H9 (cell line): ENCODE measurements at regions not wholly inside any gene's neighbourhood (a gene's known extent, or its start where the extent isn't known, plus 50 kb on each side); places are given as distances from the start of the nearest gene placed in this dataset.

Experiments used
- DNase-seq: peaks from one replicate; pipeline ENCODE4 v3.0.0-alpha.2; 2017
- H2AFZ ChIP-seq: one replicate; pipeline ENCODE4 v1.6.1; 2013; ENCODE audit warnings: mild to moderate bottlenecking, low read length, control low read depth, moderate library complexity
- H2AK5ac ChIP-seq: 2 replicates; pipeline ENCODE4 v1.6.1; 2013; ENCODE audit warnings: low read length, control low read depth, mixed read lengths; ENCODE audit not compliant: insufficient read length
- H2BK120ac ChIP-seq: one replicate; pipeline ENCODE4 v1.6.1; 2013; ENCODE audit warnings: low read depth, mild to moderate bottlenecking, low read length, control low read depth, inconsistent platforms; ENCODE audit not compliant: poor library complexity, severe bottlenecking
- H2BK12ac ChIP-seq: 2 replicates; pipeline ENCODE4 v1.6.1; 2013; ENCODE audit warnings: low read length, control low read depth, mixed read lengths, low read depth; ENCODE audit not compliant: insufficient read length
- H2BK15ac ChIP-seq: 2 replicates; pipeline ENCODE4 v1.6.1; 2013; ENCODE audit warnings: low read depth, low read length, control low read depth
- H2BK20ac ChIP-seq: one replicate; pipeline ENCODE4 v1.6.1; 2013; ENCODE audit warnings: low read depth, mild to moderate bottlenecking, low read length, control low read depth, inconsistent platforms; ENCODE audit not compliant: poor library complexity, severe bottlenecking
- H2BK5ac ChIP-seq: 2 replicates; pipeline ENCODE4 v1.6.1; 2013; ENCODE audit warnings: low read length, control low read depth, mixed read lengths; ENCODE audit not compliant: insufficient read length
- H3K14ac ChIP-seq: 2 replicates; pipeline ENCODE4 v1.6.1; 2013; ENCODE audit warnings: low read length, control low read depth; ENCODE audit not compliant: insufficient read depth
- H3K18ac ChIP-seq: 2 replicates; pipeline ENCODE4 v1.6.1; 2013; ENCODE audit warnings: low read depth, mild to moderate bottlenecking, mixed read lengths, low read length, control low read depth; ENCODE audit not compliant: insufficient read length
- H3K23ac ChIP-seq: 2 replicates; pipeline ENCODE4 v1.6.1; 2013; ENCODE audit warnings: low read length, control low read depth, mixed read lengths, low read depth; ENCODE audit not compliant: insufficient read length
- H3K23me2 ChIP-seq: 2 replicates; pipeline ENCODE4 v1.6.1; 2013; ENCODE audit warnings: low read depth, mild to moderate bottlenecking, mixed read lengths, low read length, control low read depth; ENCODE audit not compliant: insufficient read length, poor library complexity, severe bottlenecking
- H3K27ac ChIP-seq: 2 replicates; pipeline ENCODE4 v1.5.1; 2013; ENCODE audit warnings: low read length, control low read depth, mixed read lengths, low read depth; ENCODE audit not compliant: insufficient read length
- H3K27me3 ChIP-seq: 2 replicates; pipeline ENCODE4 v1.6.1; 2013; ENCODE audit warnings: low read length, control low read depth, inconsistent platforms; ENCODE audit not compliant: insufficient read depth
- H3K4ac ChIP-seq: 2 replicates; pipeline ENCODE4 v1.6.1; 2013; ENCODE audit warnings: low read depth, mild to moderate bottlenecking, control low read depth, inconsistent platforms, low read length, moderate library complexity
- H3K4me1 ChIP-seq: 2 replicates; pipeline ENCODE4 v1.6.1; 2013; ENCODE audit warnings: low read length, control low read depth, inconsistent platforms; ENCODE audit not compliant: insufficient read depth
- H3K4me2 ChIP-seq: 2 replicates; pipeline ENCODE4 v1.6.1; 2013; ENCODE audit warnings: low read length, control low read depth, mixed read lengths; ENCODE audit not compliant: insufficient read length, insufficient read depth
- H3K56ac ChIP-seq: 2 replicates; pipeline ENCODE4 v1.6.1; 2013; ENCODE audit warnings: low read depth, mild to moderate bottlenecking, mixed read lengths, low read length, control low read depth; ENCODE audit not compliant: insufficient read length
- H3K79me1 ChIP-seq: 2 replicates; pipeline ENCODE4 v1.6.1; 2013; ENCODE audit warnings: low read depth, mild to moderate bottlenecking, moderate library complexity, low read length, control low read depth, inconsistent platforms; ENCODE audit not compliant: insufficient read depth, poor library complexity, severe bottlenecking
- H3K79me2 ChIP-seq: 2 replicates; pipeline ENCODE4 v1.6.1; 2013; ENCODE audit warnings: low read length, control low read depth, inconsistent platforms; ENCODE audit not compliant: insufficient read depth
- H3K9ac ChIP-seq: 2 replicates; pipeline ENCODE4 v1.6.1; 2013; ENCODE audit warnings: low read length, control low read depth, mixed read lengths; ENCODE audit not compliant: insufficient read length; ENCODE audit errors: extremely low read depth
- H3K9me3 ChIP-seq: one replicate; pipeline ENCODE4 v1.6.1; 2013; ENCODE audit warnings: low read depth, low read length, inconsistent platforms; ENCODE audit not compliant: control insufficient read depth
- H3T11ph ChIP-seq: one replicate; pipeline ENCODE4 v1.6.1; 2013; ENCODE audit warnings: mild to moderate bottlenecking, low read length, control low read depth, inconsistent platforms
- H4K20me1 ChIP-seq: one replicate; pipeline ENCODE4 v1.6.1; 2013; ENCODE audit not compliant: control insufficient read depth, insufficient read length, insufficient read depth
- H4K5ac ChIP-seq: 2 replicates; pipeline ENCODE4 v1.6.1; 2013; ENCODE audit warnings: low read depth, mild to moderate bottlenecking, mixed read lengths, low read length, control low read depth; ENCODE audit not compliant: insufficient read length
- H4K8ac ChIP-seq: replicated peaks from 2 replicates; pipeline ENCODE4 v1.6.1; 2013; ENCODE audit warnings: low read length, control low read depth, mixed read lengths, low read depth; ENCODE audit not compliant: insufficient read length
- H4K91ac ChIP-seq: 2 replicates; pipeline ENCODE4 v1.6.1; 2013; ENCODE audit warnings: low read depth, mild to moderate bottlenecking, moderate library complexity, mixed read lengths, low read length, control low read depth; ENCODE audit not compliant: insufficient read length
- H3K27ac Mint-ChIP-seq, 3 experiments: 2 replicates in 2 of 3; 3 replicates in 1 of 3; pipeline ENCODE4 v1.8.0; 2020 to 2021; ENCODE audit warnings: mixed read lengths in 3 of 3, mild to moderate bottlenecking in 1 of 3, moderate library complexity in 1 of 3
- H3K27me3 Mint-ChIP-seq: 2 replicates; pipeline ENCODE4 v1.8.0; 2021; ENCODE audit warnings: low read depth, mild to moderate bottlenecking, moderate library complexity, mixed read lengths
- H3K36me3 Mint-ChIP-seq, 3 experiments: 2 replicates in 2 of 3; 3 replicates in 1 of 3; pipeline ENCODE4 v1.8.0; 2020 to 2021; ENCODE audit warnings: low read depth in 3 of 3, mixed read lengths in 3 of 3; ENCODE audit not compliant: insufficient read depth in 1 of 3
- H3K4me1 Mint-ChIP-seq, 2 experiments: 2 replicates each; pipeline ENCODE4 v1.8.0; 2020; ENCODE audit warnings: mixed read lengths in 2 of 2
- H3K4me3 Mint-ChIP-seq, 2 experiments: 2 replicates in 1 of 2; 3 replicates in 1 of 2; pipeline ENCODE4 v1.8.0; 2020 to 2021; ENCODE audit warnings: mild to moderate bottlenecking in 2 of 2, mixed read lengths in 2 of 2, moderate library complexity in 1 of 2
- H3K9me3 Mint-ChIP-seq, 2 experiments: 2 replicates in 1 of 2; 3 replicates in 1 of 2; pipeline ENCODE4 v1.8.0; 2020; ENCODE audit warnings: mild to moderate bottlenecking in 2 of 2, mixed read lengths in 2 of 2, moderate library complexity in 1 of 2
- WGBS: extraction: QIAGEN DNeasy Blood & Tissue Kit; methylation state at CpG from one replicate; pipeline ENCODE4 v1.1.7; 2013; ENCODE audit warnings: missing lambda C conversion rate, low lambda C conversion rate, mixed read lengths; ENCODE audit not compliant: insufficient read length; ENCODE audit errors: extremely low coverage; 5-methylcytosine and 5-hydroxymethylcytosine counted together
- TF ChIP-seq, protein P1 (sequence below): fragments of 200-600 bp; sonication (generic); conservative IDR thresholded peaks from 3 replicates; pipeline ENCODE4 v1.8.0; 2021; ENCODE audit warnings: antibody characterized with exemption, mild to moderate bottlenecking

DNA sequence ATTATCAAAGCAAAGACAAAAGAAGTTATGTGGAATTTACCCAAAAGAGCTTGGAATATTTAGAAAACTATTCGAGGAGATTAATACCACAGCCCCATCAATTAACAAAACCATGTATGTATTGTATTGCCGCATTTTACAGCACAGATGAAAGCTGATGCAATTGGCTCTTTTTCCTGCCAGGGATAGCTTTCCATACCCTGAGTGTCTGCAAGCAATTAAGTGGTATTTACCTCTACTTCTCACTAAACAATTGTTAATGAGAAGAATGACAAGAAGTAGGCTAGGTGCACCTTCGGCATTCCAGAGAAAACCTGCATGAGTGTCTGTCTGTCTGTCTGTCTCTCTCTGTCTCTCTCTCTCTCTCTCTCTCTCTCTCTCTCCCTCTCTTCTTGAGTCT is 219.5 kb downstream of the PAPSS1 start:
- no peak overlapping the region for H4K8ac ChIP-seq

More for the DNA sequence above, 219.5 kb downstream of the PAPSS1 start:
- no peaks in the 10 kb centered on the region for H3K9me3 ChIP-seq
- no peak overlapping the region for H3K56ac ChIP-seq
- DNase-seq: no peak
- H3K4me3 Mint-ChIP-seq: no peak overlapping the region
- no peak overlapping the region for H3K23ac ChIP-seq
- H3K27me3 Mint-ChIP-seq: no peaks in the 10 kb centered on the region
- peaks cover 0 to 4% (median 0%) of the 10 kb centered on the region in 3 experiments; a peak in 2 of 7 replicates for H3K36me3 Mint-ChIP-seq
- TF ChIP-seq, protein P1, sequence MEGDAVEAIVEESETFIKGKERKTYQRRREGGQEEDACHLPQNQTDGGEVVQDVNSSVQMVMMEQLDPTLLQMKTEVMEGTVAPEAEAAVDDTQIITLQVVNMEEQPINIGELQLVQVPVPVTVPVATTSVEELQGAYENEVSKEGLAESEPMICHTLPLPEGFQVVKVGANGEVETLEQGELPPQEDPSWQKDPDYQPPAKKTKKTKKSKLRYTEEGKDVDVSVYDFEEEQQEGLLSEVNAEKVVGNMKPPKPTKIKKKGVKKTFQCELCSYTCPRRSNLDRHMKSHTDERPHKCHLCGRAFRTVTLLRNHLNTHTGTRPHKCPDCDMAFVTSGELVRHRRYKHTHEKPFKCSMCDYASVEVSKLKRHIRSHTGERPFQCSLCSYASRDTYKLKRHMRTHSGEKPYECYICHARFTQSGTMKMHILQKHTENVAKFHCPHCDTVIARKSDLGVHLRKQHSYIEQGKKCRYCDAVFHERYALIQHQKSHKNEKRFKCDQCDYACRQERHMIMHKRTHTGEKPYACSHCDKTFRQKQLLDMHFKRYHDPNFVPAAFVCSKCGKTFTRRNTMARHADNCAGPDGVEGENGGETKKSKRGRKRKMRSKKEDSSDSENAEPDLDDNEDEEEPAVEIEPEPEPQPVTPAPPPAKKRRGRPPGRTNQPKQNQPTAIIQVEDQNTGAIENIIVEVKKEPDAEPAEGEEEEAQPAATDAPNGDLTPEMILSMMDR: no peak
- H3K4me1 Mint-ChIP-seq: peaks cover 10 to 14% of the 10 kb centered on the region in 2 experiments
- no peak overlapping the region for H3K14ac ChIP-seq
- WGBS: no CpG with 5 or more reads among the region's 3 CpGs
- H3K27ac ChIP-seq: no peak overlapping the region
- no peak overlapping the region for H2BK120ac ChIP-seq
- no peaks in the 10 kb centered on the region for H3K79me2 ChIP-seq
- H3K27me3 ChIP-seq: no peaks in the 10 kb centered on the region
- no peak overlapping the region for H3K18ac ChIP-seq
- no peak overlapping the region for H4K91ac ChIP-seq
- no peak overlapping the region for H2AFZ ChIP-seq
- no peak overlapping the region for H2BK15ac ChIP-seq
- no peaks in the 10 kb centered on the region for H3K79me1 ChIP-seq
- H4K20me1 ChIP-seq: no peaks in the 10 kb centered on the region
- H4K5ac ChIP-seq: no peak overlapping the region
- no peaks in the 10 kb centered on the region for H3K23me2 ChIP-seq
- H3K4me1 ChIP-seq: no peaks in the 10 kb centered on the region; the same call in 1 of the 2 replicates
- H3T11ph ChIP-seq: no peak overlapping the region
- H2BK5ac ChIP-seq: no peak overlapping the region
- peak overlapping the region; percentile 15 to 65 (median 39); a peak in 5 of 7 replicates for H3K27ac Mint-ChIP-seq
- no peak overlapping the region for H3K4me2 ChIP-seq
- H2AK5ac ChIP-seq: no peak overlapping the region
- H3K9me3 Mint-ChIP-seq: peaks cover 0 to 3% of the 10 kb centered on the region in 2 experiments; a peak in 3 of 5 replicates
- no peak overlapping the region for H3K9ac ChIP-seq
- H2BK20ac ChIP-seq: no peak overlapping the region
- no peak overlapping the region for H2BK12ac ChIP-seq
- no peak overlapping the region for H3K4ac ChIP-seq
